KMS-11 (cell line): ENCODE measurements at regions not wholly inside any gene's neighbourhood (a gene's known extent, or its start where the extent isn't known, plus 50 kb on each side); places are given as distances from the start of the nearest gene placed in this dataset.

ENCODE experiments used
- H2AFZ ChIP-seq: fragments of 200-600 bp; sonication (generic); 2 replicates; pipeline ENCODE4 v1.6.1; 2016; ENCODE audit warnings: antibody characterized with exemption, mixed run types, low read depth
- H3K27ac ChIP-seq: fragments of 200-600 bp; sonication (generic); 2 replicates; pipeline ENCODE4 v1.6.1; 2016; ENCODE audit warnings: mild to moderate bottlenecking, mixed run types
- H3K27me3 ChIP-seq: fragments of 200-600 bp; sonication (generic); 2 replicates; pipeline ENCODE4 v1.6.1; 2017; ENCODE audit warnings: mild to moderate bottlenecking, low read depth, mixed run types, moderate library complexity; ENCODE audit not compliant: insufficient read depth
- H3K36me3 ChIP-seq: fragments of 200-600 bp; sonication (generic); 2 replicates; pipeline ENCODE4 v1.6.1; 2017; ENCODE audit warnings: mild to moderate bottlenecking, mixed run types; ENCODE audit not compliant: insufficient read depth
- H3K4me1 ChIP-seq: fragments of 200-600 bp; sonication (generic); 2 replicates; pipeline ENCODE4 v1.6.1; 2016; ENCODE audit warnings: mild to moderate bottlenecking, low read depth, mixed run types; ENCODE audit not compliant: poor library complexity, severe bottlenecking
- H3K4me2 ChIP-seq: fragments of 200-600 bp; sonication (generic); 2 replicates; pipeline ENCODE4 v1.7.0; 2016; ENCODE audit warnings: mild to moderate bottlenecking, mixed run types
- H3K4me3 ChIP-seq: fragments of 200-600 bp; sonication (generic); IDR thresholded peaks from 2 replicates; pipeline ENCODE4 v1.6.1; 2017; ENCODE audit warnings: low read depth, low read length, mixed read lengths; ENCODE audit not compliant: insufficient read depth
- H3K79me2 ChIP-seq: fragments of 200-600 bp; sonication (generic); 2 replicates; pipeline ENCODE4 v1.6.1; 2016; ENCODE audit warnings: low read depth, mixed run types; ENCODE audit not compliant: insufficient read depth
- H3K9ac ChIP-seq: fragments of 200-600 bp; sonication (generic); 2 replicates; pipeline ENCODE4 v1.6.1; 2016; ENCODE audit warnings: mild to moderate bottlenecking, mixed run types
- H4K20me1 ChIP-seq: fragments of 200-600 bp; sonication (generic); 2 replicates; pipeline ENCODE4 v1.6.1; 2016; ENCODE audit warnings: mild to moderate bottlenecking, mixed run types; ENCODE audit not compliant: insufficient read depth
- TF ChIP-seq, protein P1 (sequence below): fragments of 200-600 bp; sonication (generic); conservative IDR thresholded peaks from 2 replicates; pipeline ENCODE4 v1.6.1; 2017; ENCODE audit warnings: low read depth, mild to moderate bottlenecking, antibody characterized with exemption, low read length, moderate library complexity, mixed read lengths

GRCh38 chr3:80192936-80193335 lies 425.1 kb upstream of the ROBO1 start:
- Histone ChIP-seq H3K27ac (no peak overlapping the region), H3K9ac (no peak overlapping the region), H3K4me2 (no peak overlapping the region), H4K20me1 (no peaks in the 10 kb centered on the region), H3K79me2 (no peaks in the 10 kb centered on the region), H3K4me1 (no peaks in the 10 kb centered on the region), H3K4me3 (no peak overlapping the region), H2AFZ (no peak overlapping the region), H3K36me3 (no peaks in the 10 kb centered on the region), H3K27me3 (no peaks in the 10 kb centered on the region)
- TF ChIP-seq, protein P1, sequence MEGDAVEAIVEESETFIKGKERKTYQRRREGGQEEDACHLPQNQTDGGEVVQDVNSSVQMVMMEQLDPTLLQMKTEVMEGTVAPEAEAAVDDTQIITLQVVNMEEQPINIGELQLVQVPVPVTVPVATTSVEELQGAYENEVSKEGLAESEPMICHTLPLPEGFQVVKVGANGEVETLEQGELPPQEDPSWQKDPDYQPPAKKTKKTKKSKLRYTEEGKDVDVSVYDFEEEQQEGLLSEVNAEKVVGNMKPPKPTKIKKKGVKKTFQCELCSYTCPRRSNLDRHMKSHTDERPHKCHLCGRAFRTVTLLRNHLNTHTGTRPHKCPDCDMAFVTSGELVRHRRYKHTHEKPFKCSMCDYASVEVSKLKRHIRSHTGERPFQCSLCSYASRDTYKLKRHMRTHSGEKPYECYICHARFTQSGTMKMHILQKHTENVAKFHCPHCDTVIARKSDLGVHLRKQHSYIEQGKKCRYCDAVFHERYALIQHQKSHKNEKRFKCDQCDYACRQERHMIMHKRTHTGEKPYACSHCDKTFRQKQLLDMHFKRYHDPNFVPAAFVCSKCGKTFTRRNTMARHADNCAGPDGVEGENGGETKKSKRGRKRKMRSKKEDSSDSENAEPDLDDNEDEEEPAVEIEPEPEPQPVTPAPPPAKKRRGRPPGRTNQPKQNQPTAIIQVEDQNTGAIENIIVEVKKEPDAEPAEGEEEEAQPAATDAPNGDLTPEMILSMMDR, result no peak

GRCh38 chr3:80190051-80190450 lies 422.3 kb upstream of the ROBO1 start:
- H3K4me3 ChIP-seq, result no peak overlapping the region
- H4K20me1 ChIP-seq, result no peaks in the 10 kb centered on the region
- H3K36me3 ChIP-seq, result no peaks in the 10 kb centered on the region
- H2AFZ ChIP-seq, result no peak overlapping the region
- TF ChIP-seq, protein P1, result no peak
- no peak overlapping the region for H3K4me2 ChIP-seq
- H3K4me1 ChIP-seq, result no peaks in the 10 kb centered on the region
- H3K9ac ChIP-seq, result no peak overlapping the region
- no peaks in the 10 kb centered on the region for H3K27me3 ChIP-seq
- H3K27ac ChIP-seq, result no peak overlapping the region
- H3K79me2 ChIP-seq, result no peaks in the 10 kb centered on the region

- no peak overlapping the region for H3K9ac ChIP-seq
- no peaks in the 10 kb centered on the region for H3K36me3 ChIP-seq
- no peaks in the 10 kb centered on the region for H3K27me3 ChIP-seq
- H3K4me3 ChIP-seq, result no peak overlapping the region
- H3K27ac ChIP-seq, result no peak overlapping the region
- H2AFZ ChIP-seq, result no peak overlapping the region
- no peak overlapping the region for H3K4me2 ChIP-seq
- H4K20me1 ChIP-seq, result no peaks in the 10 kb centered on the region
- TF ChIP-seq, protein P1, result no peak
- H3K79me2 ChIP-seq, result no peaks in the 10 kb centered on the region
- H3K4me1 ChIP-seq, result no peaks in the 10 kb centered on the region
These were observed 420.2 kb upstream of the ROBO1 start for GRCh38 chr3:80187981-80188380.

DNA sequence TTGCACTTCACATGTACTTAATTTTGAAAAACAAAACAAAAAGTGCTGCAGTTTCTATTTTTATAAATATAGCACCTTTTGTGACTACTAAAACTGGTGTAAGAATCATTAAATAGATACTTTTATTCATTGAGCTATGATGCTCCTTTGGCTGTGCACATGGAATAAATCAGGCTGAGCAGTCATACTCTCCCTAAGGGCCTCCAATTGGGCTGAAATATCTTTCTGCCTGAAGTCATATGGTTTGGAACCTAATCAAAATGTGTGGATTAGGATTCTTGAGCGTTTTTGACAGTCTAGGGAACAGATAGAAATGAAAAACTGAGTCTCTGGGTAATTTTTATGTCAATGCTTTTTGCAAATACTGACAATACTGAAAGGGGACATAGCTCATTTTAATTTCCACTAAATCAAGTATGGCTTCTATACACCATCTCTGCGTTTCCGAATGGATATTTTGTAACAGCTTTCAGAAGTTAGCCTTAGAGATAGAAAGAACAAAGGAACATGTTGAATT lies 392.2 kb upstream of the ROBO1 start:
- Histone ChIP-seq H3K27me3 (no peaks in the 10 kb centered on the region), H3K9ac (no peak overlapping the region), H3K4me3 (no peak overlapping the region), H3K36me3 (no peaks in the 10 kb centered on the region), H3K4me2 (no peak overlapping the region), H3K4me1 (no peaks in the 10 kb centered on the region), H3K79me2 (no peaks in the 10 kb centered on the region), H2AFZ (no peak overlapping the region), H3K27ac (no peak overlapping the region), H4K20me1 (no peaks in the 10 kb centered on the region)
- TF ChIP-seq, protein P1, result no peak
